Neural crest cell (in vitro differentiated cells): ENCODE measurements at regions not wholly inside any gene's neighbourhood (a gene's known extent, or its start where the extent isn't known, plus 50 kb on each side); places are given as distances from the start of the nearest gene placed in this dataset.

ENCODE experiments used
- DNase-seq: peaks from one replicate; pipeline ENCODE4 v3.0.0; 2021; ENCODE audit warnings: low read depth, mixed read lengths, low spot score
- H3K27ac Mint-ChIP-seq: one replicate; pipeline ENCODE4 v1.8.0; 2021; ENCODE audit warnings: mild to moderate bottlenecking, mixed read lengths; ENCODE audit not compliant: unreplicated experiment
- H3K27me3 Mint-ChIP-seq: 2 replicates; pipeline ENCODE4 v1.8.0; 2021; ENCODE audit warnings: low read depth, mild to moderate bottlenecking, mixed read lengths
- H3K36me3 Mint-ChIP-seq: 2 replicates; pipeline ENCODE4 v1.8.0; 2021; ENCODE audit warnings: low read depth, mild to moderate bottlenecking, mixed read lengths
- H3K4me1 Mint-ChIP-seq: 2 replicates; pipeline ENCODE4 v1.8.0; 2021; ENCODE audit warnings: mixed read lengths
- H3K4me3 Mint-ChIP-seq: one replicate; pipeline ENCODE4 v1.8.0; 2021; ENCODE audit warnings: mild to moderate bottlenecking, mixed read lengths
- H3K9me3 Mint-ChIP-seq: 2 replicates; pipeline ENCODE4 v1.8.0; 2021; ENCODE audit warnings: mixed read lengths
- TF ChIP-seq, protein P1 (sequence below): fragments of 200-600 bp; sonication (generic); conservative IDR thresholded peaks from 2 replicates; pipeline ENCODE4 v1.5.0; 2021; ENCODE audit warnings: antibody characterized with exemption, mild to moderate bottlenecking

DNA sequence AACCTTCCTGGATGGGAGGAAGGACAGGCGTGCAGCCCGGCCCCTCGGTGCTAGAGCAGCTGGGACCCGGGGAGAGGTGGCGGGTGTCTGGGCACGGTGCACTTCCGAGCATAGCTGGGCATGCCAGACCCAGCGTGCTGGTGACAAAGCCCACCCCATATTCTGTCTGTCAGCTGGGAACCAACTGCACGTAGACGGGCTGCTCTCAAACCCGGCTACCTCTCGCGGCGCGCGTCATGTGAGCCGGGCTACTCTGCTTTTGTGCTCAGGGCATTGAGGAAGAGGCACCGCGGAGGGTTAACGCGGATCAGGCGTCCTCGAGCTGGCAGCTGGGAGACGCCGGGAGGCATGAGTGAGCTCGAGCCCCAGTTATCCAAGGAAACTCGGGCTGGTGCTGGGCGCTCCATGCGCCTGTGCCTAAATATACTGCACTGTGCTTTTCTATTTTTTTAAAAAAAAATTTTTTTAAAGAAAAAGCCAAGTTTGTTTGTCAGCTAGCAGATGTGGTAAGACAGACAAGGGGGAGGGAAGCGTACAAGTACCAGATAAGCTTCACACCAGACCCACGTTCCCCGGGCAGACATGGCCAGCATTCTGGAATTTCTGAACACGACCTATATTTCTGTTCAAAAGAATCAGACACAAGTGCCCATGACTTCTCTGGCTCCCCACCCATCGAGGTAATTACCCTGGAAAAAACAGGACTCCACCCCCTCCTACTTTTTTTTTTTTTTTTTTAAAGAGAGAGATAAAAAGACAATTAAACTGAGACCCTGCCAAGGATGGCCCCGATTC lies 425.6 kb downstream of the SHANK2 start:
- Mint-ChIP-seq H3K4me1 (peaks cover 40% of the 10 kb centered on the region), H3K27me3 (peaks cover 34% of the 10 kb centered on the region), H3K36me3 (no peaks in the 10 kb centered on the region), H3K9me3 (no peaks in the 10 kb centered on the region), H3K27ac (peak overlapping the region; percentile 62), H3K4me3 (peak overlapping the region; percentile 74)
- DNase-seq = peak; percentile 43
- TF ChIP-seq, protein P1, sequence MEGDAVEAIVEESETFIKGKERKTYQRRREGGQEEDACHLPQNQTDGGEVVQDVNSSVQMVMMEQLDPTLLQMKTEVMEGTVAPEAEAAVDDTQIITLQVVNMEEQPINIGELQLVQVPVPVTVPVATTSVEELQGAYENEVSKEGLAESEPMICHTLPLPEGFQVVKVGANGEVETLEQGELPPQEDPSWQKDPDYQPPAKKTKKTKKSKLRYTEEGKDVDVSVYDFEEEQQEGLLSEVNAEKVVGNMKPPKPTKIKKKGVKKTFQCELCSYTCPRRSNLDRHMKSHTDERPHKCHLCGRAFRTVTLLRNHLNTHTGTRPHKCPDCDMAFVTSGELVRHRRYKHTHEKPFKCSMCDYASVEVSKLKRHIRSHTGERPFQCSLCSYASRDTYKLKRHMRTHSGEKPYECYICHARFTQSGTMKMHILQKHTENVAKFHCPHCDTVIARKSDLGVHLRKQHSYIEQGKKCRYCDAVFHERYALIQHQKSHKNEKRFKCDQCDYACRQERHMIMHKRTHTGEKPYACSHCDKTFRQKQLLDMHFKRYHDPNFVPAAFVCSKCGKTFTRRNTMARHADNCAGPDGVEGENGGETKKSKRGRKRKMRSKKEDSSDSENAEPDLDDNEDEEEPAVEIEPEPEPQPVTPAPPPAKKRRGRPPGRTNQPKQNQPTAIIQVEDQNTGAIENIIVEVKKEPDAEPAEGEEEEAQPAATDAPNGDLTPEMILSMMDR = no peak

DNA sequence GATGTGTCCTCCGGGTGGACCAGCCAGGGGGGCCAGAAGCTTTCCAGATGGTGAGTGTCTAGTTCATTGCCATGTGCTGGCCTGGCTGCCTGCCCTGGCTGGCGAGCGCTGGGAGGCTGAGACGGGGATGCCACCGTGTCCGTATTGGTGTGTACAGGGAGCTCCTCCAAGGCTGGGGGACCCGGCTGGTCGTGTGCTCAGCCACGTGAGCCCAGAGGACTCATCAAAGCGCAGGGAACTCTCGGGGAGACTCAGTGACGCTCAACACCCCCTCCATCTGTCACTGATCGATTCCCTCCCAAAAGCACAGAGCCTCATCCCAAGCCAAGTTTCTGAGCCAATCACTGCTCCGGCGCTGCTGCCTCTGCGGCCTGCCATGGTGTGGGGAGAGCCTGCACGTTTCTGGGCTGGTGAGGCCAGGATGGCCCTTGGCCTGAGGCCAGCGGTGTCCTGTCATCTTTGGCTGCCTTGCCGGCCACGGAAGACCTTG lies 423.7 kb downstream of the SHANK2 start:
- H3K4me1 Mint-ChIP-seq = peaks cover 38% of the 10 kb centered on the region
- peaks cover 32% of the 10 kb centered on the region for H3K27me3 Mint-ChIP-seq
- DNase-seq = no peak
- H3K4me3 Mint-ChIP-seq = no peak overlapping the region
- H3K9me3 Mint-ChIP-seq = no peaks in the 10 kb centered on the region
- TF ChIP-seq, protein P1 = no peak
- H3K36me3 Mint-ChIP-seq = no peaks in the 10 kb centered on the region
- peak overlapping the region; percentile 67 for H3K27ac Mint-ChIP-seq

DNA sequence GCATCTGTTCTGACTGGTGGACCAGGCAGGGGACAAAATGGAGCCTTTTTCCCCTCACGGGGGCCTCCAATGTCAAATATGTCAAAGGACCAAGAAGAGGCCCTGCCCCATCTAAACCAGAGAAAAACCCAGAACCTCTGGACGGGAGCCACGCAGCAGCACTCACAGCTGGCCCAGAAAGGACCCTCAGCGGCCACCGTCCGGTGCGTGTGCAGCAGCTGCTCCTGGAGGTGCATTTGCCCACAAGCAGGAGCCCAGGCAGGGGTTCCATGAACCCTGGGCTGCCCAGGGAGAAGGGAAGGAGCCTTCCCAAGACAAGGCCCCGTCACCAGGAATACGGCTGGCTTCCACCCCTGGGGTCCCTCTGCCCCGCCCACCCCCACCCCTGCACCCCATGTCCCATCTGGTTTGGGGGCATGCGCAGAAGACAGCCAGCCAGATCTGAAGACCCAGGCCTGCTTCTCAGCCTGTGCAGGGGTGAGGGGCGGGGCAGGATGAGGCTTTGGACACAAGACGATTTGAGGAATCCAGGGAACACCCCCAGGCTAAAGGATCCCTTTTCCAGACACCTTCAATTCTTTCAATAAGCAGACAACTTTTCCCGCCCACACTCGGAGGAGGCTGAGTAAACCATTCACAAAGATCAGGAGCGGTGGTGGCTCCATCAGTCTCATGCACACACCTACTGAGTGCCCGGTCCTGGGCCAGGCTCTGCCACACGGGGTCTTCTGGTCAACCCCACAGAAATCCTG lies 423.1 kb downstream of the SHANK2 start:
- no peak for DNase-seq
- TF ChIP-seq, protein P1 = no peak
- H3K9me3 Mint-ChIP-seq = no peaks in the 10 kb centered on the region
- no peak overlapping the region for H3K27ac Mint-ChIP-seq
- H3K27me3 Mint-ChIP-seq = peaks cover 27% of the 10 kb centered on the region
- H3K36me3 Mint-ChIP-seq = no peaks in the 10 kb centered on the region
- no peak overlapping the region for H3K4me3 Mint-ChIP-seq
- peaks cover 32% of the 10 kb centered on the region for H3K4me1 Mint-ChIP-seq

DNA sequence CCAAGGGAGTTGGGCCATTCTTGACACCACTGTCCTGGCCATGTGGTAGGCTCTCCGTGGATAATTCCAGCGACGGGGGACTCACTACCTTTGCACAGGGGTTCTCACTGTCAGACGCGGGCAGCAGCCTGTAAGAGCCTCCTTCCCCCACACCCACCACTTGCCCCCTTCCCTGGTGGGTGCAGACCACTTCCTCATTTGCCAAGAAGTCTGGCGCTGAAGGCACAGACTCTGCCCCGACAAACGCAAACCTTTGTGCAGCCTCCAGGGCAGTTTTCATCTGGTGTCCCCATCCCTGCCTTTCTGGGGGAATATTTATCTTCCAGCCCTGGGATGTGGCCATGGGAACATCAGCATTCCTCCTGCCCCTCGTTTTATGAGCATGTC lies 422.5 kb downstream of the SHANK2 start:
- H3K4me1 Mint-ChIP-seq = peaks cover 26% of the 10 kb centered on the region
- H3K36me3 Mint-ChIP-seq = no peaks in the 10 kb centered on the region
- H3K27ac Mint-ChIP-seq = no peak overlapping the region
- no peaks in the 10 kb centered on the region for H3K9me3 Mint-ChIP-seq
- TF ChIP-seq, protein P1 = no peak
- H3K4me3 Mint-ChIP-seq = no peak overlapping the region
- H3K27me3 Mint-ChIP-seq = peaks cover 21% of the 10 kb centered on the region
- no peak for DNase-seq

DNA sequence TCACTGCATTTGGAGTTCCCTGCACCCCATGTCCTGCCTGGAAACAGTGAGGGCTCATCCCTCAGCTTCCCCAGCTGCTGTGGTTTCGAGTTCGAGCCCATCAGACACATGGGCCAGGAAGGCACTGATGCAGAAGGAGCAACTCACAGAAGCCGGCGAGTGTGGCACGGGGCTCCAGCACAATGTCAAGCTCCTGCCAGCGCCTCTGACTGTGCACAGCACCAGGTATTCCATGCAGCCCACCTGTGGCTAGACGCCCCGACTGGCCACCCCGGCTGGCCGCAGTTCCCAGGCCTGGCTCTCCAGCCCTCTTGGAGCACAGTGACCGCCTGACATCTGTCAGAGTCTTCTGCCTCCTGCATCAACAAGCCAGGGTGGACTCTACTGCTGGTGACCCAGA lies 419.4 kb downstream of the SHANK2 start:
- no peak overlapping the region for H3K4me3 Mint-ChIP-seq
- no peaks in the 10 kb centered on the region for H3K9me3 Mint-ChIP-seq
- TF ChIP-seq, protein P1 = no peak
- no peak for DNase-seq
- no peaks in the 10 kb centered on the region for H3K4me1 Mint-ChIP-seq
- no peaks in the 10 kb centered on the region for H3K27me3 Mint-ChIP-seq
- H3K36me3 Mint-ChIP-seq = no peaks in the 10 kb centered on the region
- no peak overlapping the region for H3K27ac Mint-ChIP-seq
